ENCODE measurements at regions not wholly inside any gene's neighbourhood (a gene's known extent, or its start where the extent isn't known, plus 50 kb on each side); places are given as distances from the start of the nearest gene placed in this dataset.

DNA sequence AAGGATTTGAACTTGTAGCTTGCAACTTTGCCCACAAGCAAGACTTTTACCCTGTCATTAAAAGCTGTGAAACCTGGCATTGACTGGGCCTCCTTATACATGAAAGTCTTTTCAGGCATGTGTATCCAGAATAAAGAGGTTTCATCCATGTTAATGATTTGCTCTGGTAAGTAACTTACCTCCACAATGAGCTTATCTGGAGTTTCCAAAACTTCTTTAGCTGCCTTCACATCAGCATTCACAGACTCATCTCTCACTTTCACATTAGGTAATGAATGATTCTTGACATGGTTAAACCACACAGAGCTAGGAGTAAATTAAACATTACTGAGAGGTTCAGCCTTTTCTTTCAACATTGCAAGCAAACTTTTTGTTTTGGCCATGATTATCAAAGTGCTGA, 234.4 kb upstream of the CLEC14A start:
- TF ChIP-seq POLR2AphosphoS5 (IDR thresholded peaks at IDR 0.05), result no peak
- TF ChIP-seq, protein P1, sequence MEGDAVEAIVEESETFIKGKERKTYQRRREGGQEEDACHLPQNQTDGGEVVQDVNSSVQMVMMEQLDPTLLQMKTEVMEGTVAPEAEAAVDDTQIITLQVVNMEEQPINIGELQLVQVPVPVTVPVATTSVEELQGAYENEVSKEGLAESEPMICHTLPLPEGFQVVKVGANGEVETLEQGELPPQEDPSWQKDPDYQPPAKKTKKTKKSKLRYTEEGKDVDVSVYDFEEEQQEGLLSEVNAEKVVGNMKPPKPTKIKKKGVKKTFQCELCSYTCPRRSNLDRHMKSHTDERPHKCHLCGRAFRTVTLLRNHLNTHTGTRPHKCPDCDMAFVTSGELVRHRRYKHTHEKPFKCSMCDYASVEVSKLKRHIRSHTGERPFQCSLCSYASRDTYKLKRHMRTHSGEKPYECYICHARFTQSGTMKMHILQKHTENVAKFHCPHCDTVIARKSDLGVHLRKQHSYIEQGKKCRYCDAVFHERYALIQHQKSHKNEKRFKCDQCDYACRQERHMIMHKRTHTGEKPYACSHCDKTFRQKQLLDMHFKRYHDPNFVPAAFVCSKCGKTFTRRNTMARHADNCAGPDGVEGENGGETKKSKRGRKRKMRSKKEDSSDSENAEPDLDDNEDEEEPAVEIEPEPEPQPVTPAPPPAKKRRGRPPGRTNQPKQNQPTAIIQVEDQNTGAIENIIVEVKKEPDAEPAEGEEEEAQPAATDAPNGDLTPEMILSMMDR (IDR thresholded peaks at IDR 0.05), result no peak

All from stomach (tissue), 4 donors.